ENCODE measurements at regions not wholly inside any gene's neighbourhood (a gene's known extent, or its start where the extent isn't known, plus 50 kb on each side); places are given as distances from the start of the nearest gene placed in this dataset.
A peak's percentile ranks its signal among the peaks of the same experiment; 100 is the strongest.

DNA sequence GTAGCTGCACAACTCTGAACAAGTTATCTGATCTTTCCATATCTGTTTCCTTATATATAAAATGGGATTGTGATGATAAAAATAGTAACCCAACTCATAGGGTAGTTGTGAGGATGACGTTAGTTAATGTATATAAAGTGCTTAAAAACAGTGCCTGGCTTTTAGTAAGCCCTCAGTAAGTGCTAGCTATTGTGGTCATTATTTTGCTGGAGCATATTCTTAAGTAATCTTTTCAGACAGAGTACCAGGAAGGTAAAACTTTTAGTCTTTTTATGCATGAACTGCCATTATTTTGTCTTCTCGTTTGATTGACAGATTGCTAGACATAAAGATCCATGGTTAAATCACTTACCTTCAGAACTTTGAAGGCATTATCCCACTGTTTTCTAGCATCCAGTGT lies 62.5 kb upstream of the SIM2 start:
- no peak for DNase-seq

DNA sequence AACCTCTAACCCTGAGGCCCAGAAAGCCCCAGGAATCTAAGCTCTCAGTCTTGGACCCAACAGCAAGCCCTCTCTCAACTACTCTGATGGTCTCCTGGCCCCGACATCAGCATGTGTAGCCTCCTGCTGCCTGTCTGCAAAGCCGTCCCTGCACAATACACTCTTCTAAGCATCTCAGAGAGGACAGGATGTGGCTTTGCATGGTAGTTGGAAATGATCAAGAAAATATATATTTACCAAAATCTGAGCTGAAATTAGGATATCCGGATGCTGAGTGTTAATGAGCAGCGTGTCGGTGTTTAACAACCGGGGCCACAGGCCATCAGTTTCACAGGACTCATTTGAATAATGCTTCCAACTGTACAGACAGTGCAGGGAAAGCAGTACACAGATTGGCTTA lies 59.1 kb upstream of the SIM2 start:
- no peak for DNase-seq

DNA sequence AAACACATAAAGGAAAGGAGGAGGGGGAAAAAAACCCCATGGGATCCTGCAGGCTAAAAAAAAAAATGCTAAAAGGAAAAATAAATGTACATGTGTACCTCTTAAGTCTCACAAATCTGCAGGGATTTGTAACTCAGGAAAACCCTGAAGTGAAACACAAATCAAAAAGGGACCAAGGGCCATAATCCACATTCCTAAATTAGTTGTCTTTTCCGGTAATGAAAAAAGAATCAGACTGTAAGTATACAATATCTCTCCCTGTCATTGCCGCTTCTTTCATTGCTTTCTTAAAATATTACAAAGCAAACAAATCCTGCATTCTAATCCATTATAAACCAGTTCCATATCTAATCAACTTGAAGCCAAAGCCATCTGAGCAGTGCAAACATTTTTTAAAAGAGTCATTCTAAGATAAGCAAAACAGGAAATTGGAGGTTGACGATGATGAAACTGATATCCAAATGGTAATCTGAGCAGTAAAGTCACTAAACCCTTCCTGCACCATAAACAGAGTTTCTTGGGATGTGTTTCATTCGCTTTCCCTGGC lies 58.7 kb upstream of the SIM2 start:
- DNase-seq = no peak

DNA sequence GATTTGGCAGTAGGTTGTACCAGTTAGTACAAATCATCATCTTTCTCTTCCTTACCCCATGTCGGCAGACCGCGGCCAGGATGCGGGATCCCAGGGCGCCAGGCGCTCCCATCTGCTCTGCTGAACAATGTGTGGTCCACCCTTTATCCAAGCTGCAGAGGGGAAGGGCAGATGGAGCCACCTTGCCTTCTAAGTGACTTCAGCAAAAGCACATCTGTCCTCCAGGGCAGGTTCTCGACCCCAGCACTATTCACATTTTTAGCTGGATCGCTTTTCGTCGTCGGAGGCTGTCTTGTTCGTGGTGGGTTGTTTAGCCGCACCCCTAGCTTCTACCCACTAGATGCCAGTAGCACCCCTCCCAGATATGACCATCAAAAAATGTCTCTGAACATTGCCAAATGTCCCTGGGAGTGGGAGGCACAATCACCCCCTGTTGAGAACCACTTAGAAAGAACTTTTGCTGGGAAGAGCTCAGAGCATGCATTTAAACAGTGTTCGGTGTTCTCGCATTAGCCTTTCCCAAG lies 58.1 kb upstream of the SIM2 start:
- DNase-seq = peak; percentile 29

DNA sequence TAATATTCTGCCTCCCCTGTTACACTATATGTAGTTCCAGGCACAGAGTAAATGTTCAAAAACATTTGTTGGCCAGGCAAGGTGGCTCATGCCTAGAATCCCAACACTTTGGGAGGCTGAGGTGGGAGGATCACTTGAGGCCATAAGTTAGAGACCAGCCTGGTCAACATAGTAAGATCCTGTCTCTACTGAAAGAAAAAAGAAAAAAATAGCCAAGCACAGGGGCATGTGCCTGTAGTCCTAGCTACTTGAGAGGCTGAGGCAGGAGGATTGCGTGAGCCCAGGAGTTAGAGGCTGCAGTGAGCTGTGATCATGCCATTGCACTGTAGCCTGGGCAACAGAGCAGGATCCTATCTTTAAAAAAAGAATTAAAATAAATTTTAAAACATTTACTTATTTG lies 57.6 kb upstream of the SIM2 start:
- no peak for DNase-seq

DNA sequence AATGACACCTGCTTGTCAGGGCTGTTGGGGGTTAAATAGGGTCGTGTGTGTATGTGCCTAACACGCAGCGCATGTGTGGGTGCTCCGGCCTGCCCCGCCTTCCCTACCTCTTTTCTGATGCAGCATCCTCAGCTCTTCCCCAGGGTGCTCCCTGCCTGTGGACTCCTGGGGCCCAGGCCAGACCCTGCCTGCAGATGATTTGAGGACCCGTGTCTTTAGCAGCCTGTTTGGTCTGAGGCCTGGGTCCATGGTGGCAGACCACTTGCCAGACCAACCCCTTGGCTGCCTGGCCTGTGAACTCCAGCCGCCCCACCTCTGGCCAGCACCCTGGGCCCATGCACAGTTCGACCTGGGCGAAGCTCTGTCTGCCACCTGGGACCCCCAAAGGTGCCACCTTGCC lies 57.0 kb upstream of the SIM2 start:
- DNase-seq = no peak

DNA sequence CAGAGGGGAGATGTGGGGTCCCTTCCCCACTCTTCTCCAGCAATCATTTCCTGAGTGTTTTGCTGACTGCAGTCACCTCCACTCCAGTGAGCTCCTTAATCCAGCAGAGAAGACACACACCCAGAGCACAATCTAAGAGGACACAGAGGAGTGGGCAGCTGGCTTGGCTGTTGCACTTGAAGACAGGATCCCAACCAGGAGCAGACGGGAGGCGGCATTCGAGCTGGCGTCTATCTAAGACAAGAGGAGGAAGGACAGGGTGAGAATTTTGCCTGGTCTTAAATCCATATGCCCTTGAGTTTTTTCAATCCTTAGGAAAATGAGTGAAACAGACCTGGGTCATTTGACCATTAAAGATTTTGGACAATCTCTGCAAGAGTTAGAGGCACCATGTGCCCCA lies 56.1 kb upstream of the SIM2 start:
- DNase-seq = no peak

DNA sequence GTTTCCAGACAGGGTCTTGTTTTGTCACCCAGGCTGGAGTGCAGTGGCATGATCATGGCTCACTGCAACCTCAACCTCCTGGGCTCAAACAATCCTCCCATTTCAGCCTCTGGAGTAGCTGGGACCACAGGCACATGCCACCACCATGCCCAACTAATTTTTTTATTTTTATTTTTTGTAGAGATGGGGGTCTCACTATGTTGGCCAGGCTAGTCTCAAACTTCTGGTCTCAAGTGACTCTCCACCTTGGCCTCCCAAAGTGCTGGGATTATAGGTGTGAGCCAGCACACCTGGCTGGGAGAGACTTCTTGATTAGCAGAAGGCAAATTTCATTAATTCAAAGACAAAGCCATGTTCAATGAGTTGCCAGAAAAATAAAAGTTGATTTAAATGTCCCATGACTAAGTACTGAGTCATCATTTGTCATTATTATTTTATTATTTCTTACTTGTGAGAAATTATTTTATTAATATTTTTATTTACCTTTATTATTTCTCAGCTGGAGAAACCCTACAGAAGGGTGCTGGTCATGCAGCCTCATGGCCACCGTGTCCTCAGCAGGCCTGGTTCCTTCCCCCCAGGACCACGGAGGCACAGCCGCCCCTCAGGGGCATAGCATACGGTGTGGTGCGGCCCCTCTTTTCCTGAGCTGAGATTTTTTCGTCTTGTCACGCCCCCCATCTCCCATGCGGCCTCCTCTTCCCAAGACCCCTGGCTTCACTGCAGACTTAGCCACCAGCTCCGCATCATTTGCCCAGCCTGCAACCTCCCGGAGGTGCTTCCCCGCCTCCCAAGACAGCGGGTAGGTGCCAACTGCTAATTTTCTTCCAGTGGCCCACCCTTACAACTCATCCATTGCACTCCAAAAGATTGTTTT lies 55.3 kb upstream of the SIM2 start:
- DNase-seq = no peak

DNA sequence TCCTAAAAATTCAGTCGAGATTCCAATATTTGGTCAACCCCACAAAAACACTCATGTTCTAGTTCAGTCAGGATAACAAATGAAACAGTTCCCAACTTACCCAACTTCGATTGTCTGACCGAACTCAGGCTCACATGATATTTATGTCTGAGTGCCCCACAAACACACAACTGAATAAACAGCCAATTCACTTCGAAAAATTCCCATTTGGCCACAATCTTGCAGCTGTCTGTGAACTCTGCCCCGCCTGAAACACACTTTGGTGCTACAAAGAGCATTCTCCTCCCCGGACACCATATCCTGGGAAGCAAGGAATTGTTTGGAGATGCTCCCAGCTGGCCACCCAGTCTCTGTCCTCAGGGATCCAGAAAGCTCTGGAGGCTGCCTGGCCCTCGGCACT lies 52.9 kb upstream of the SIM2 start:
- DNase-seq = no peak

DNA sequence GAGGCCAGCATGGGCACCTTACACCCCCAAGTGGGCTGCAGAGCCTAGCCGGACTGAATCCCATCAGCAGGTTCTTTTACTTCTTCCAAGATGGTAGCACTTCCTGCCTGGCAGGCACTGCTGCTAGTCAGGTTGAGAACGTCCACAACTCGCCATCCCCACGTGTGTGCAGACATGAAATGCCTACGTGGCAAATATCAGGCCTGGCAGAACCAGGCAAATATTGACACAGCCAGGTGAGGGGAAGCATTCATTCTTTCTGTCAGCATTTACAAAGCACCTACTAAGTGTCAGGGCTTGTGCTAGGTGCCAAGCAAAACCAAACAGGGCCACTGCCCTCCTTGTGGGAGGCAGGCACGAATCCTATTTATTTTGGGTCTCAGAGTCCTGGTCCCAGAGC lies 52.3 kb upstream of the SIM2 start:
- DNase-seq = no peak

DNA sequence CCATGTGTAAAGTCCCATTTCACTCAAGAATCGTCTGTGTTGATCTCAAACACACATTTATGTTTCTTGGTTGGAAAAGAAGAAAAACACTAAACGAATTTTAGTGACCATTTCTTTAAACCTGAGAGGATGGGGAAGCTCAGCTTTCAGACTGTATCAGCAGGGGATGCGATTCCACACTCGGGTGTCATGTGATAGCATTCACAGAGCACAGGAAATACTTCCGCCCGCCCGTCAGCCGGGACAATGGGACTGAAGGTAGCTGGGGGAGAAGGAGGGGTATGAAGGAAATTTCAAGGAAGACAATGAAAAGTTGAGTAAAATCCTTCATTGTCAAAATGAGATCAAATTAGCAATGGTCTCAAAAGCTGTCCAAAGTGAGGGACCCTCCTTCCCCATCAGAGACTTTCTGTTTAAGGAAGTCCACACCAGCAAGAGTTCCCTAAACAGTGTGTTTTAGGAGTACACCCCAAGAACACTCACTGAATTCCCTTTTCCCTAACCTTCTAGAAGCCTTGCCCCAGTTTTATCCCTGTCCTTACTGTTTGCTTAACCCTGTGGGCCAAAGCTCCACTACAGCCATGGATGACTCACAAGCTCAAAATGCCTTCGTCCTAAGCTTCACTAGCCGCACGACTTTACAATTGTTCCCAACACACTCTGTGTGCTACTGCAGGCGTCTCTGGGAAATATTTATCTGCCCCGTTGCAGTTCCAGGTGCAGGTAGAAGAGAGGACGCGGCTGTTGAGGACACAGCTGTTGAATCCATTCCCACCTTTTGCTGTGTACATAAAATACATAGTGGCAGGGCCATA lies 51.4 kb upstream of the SIM2 start:
- DNase-seq = no peak

All from COR-L47 (cell line).